GM18870 (cell line): ENCODE measurements at regions not wholly inside any gene's neighbourhood (a gene's known extent, or its start where the extent isn't known, plus 50 kb on each side); places are given as distances from the start of the nearest gene placed in this dataset.
"Not testable (repeated sequence)": the region's sequence is repeated elsewhere in the genome, so short reads cannot be mapped to it uniquely, and the experiment has no call there.

ENCODE experiments used
- ATAC-seq: cut with Tn5 transposase; IDR thresholded peaks from one replicate; pipeline ENCODE4 v1.9.1; 2021; ENCODE audit warnings: moderate library complexity; ENCODE audit not compliant: unreplicated experiment

DNA sequence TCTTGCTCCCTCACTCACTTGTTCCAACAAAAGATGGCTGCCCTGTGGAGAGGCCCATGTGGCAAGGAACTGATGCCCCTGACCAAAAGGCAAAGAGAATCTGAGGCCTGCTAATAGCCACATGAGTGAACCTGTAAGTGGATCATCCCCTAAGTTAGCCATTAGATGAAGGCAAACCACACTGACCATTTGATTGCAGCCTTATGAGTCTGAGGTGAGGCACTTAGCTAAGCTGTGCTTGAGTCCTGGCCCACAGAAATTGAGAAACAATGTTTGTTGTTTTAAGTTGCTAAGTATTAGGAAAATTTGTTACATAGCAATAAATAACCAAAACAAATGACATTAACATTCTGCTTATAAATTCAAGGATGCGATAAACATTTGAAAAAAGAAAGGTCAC is 100.1 kb upstream of the BET1 start:
- no peak for ATAC-seq

DNA sequence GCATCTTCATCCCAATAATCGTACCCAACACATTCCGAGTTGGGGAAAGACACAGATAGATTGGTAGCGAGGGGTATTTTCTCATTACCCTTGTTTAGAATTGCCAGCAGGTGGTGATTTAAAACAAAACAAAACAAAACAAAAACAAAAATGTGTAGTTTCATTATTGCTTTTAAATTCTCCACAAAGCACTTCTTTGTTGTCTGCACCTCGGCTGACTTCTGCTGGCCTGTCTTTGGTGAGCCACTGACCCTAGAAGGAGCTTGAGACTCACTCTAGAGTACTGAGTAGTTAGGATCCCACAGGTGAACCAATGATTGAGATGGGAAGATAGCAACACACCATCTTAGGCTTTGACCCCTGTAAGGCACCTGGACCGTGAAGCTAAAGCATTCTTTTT is 105.4 kb upstream of the BET1 start:
- ATAC-seq = no peak

DNA sequence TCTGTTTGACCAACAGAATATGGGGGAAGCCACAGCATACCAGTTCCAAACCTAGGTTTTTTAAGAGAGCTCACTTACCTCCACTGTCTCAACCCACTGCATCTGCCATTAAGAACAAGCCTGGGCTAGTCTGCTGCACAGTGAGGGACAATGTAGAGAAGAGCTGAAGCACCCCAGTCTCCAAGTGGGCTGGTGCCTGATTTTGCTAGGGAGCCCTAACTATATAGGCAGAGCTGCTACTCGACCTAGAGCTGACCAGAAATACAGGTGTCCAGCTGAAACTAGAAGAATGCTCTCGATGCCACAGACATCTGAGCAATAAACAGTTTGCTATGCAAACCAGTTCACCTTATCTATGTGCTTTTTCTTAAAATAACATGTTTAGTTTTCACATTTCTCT is 106.9 kb upstream of the BET1 start:
- peak; percentile 54 for ATAC-seq

DNA sequence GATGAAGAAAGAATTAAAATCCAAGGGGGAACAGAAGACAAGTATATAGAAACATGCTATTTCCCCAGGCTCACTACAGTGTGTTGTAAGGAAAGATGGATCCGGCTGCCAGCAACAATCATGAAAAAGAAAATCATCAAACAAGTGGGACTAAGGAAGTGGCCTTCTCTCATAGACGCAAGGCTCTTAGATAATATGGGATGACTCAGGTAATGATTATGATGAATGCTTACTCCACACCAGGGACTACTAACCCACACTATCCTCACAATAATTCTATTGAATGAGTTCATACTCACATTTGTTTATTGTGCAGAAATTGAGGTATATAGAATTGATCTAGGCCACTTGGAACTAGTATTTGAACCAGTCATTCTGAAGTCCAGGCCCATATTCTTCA is 111.2 kb upstream of the BET1 start:
- ATAC-seq = no peak

DNA sequence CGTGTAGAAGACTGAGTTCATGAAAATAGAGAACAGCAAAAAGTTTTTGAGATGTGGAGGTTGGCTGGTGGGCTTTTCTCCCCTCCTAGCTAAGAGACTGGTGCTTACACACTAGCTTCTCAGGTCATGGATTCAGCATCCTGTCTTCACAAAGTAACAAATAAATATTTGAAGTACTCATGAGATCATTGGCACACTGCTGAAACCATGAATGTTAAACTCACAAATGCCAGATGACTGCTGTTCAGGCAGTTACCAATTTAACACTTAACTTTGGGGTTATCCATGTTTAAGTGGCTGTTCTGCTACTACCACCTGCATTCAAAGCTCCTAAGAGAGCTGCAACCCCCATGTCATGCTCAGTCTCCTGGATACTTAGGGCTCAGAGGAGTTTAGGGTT is 119.0 kb upstream of the BET1 start:
- ATAC-seq = no peak

DNA sequence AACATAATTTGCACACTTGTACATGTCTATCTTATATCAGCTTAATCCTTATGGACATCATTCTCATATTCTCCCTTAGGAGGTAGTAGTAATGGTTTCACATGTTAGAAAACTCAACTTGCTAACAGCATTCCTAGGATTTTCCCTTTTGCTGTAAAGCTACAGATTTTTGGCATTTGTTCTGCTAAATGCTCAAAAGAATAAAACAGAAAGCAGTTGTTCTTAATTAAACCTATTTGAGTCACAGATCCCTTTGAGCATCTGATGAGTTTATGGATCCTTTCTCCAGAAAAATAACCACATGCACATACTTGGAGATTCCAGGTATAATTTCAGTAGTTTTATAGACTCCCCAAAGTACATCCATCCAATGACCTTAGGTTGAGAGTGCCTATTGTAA is 122.9 kb upstream of the BET1 start:
- ATAC-seq = no peak

DNA sequence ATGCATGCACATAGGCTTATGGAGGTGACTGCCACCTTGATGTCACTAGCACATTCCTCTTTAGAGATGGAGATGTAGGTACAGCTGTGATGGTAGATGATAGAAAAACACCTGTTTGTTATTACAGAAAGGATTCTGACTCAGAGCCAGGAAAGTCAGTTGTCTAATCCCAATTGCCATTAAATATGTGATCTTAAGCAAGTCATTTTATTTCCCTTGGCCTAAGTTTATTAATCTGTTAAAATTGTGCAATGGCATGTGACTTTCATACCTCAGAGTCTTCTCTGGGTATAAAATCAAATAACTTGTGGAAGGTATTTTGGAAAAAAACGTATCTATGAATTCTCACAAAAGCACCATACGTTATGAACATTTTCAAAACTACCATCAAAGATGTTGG is 123.9 kb upstream of the BET1 start:
- no peak for ATAC-seq

DNA sequence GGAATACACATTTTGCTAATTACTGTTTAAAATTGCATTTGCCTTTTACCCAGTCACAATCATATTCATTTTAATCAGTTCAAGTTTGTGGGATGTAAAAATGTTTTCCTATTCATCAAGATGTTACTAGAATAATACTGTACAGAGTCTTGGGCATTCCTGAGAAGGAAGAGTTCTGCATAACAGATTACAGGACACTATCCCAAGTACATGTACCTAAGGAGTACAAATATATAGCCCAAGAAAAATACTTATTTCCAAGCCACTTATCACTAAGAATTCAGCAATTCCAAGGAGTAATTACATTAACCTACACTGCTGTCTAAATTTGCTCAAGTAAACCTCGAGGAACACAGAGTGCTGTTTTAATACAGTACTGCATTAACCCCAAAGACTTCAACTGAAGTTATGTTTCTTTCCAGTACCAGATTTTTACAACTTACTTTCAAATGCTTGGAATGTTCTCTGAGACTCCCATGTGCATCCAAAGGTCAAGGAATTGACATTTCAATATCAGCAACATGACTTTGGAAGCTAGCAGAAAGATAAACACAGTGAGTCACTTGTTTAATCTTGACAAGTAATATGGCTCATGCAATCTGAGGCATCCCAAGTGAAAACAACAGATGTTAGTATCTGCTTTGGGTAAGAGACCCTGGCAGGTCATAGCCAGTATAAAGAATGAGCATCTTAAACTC is 125.4 kb upstream of the BET1 start:
- no peak for ATAC-seq

DNA sequence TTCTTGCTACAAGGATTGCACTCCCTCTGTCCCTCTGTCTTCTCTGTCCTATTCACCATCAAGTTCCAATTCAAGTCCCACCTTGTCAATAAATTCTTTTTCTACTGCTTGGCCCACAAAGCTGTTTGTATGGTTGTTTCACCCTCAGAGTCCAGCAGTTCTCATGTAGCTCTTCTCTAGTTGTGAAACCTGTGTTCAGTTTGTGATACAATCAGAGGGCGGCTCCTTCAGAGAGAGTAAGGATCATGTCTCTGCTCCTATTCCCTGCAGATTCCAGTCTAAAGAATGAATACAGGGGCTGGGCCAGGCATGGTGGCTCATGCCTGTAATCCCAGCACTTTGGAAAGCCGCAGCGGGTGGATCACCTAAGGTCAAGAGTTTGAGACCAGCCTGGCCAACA is 126.6 kb upstream of the BET1 start:
- ATAC-seq = no peak

DNA sequence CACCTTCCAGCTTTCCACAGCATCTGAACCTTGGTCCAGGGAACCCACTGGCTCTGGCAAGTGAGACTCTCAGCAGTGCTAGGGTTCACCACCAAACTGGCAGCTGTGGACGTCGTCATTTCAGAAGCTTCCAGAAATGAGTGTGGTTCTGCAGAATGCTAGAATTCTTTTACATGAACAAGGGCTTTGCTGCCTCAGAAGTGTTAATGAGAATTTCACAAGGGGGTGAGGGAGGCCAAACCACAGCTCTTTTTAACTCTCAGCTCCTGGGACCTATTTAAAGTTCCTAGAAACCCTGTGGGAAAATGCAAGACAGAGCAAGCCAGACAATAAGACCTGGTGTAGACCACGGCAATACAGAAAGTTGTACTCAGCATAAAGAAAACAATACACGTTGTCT is 129.3 kb upstream of the BET1 start:
- ATAC-seq = peak; percentile 80

DNA sequence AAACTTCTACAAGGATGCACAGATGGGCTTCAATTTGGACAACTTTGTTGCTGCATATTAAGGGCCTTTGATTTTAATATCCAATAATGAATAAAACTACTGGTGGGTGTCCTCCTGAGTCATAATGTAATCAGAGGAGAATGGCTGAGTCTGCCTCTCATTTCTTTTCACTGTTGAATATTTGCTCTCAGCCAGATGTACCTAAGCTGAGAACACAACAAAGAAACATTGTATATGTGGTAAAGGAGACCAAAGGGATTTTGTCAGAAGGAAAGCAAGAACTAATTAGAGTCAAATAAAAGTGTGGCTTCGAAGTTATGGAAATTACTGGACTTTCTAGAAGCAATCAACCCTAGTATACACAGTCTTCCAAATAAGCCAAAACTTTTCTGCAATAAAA is 131.0 kb upstream of the BET1 start:
- ATAC-seq = no peak

DNA sequence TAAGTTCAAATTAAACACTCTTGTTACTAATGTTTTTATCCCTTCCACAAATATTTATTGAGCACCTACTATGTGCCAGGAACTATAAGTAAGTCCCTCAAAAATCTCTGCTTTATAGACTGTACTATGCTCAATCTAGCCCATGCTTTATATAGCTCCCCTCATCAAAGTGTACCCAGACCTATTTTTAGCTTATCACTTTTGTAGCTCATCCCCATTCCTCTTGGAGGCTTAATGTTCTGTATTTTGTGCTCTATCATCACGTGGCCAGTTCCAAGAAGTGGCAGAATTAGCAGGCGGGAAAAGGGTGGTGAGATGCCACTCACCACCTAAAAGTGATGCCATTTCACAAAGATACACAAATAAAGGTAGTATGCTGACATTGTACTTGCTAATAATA is 138.1 kb upstream of the BET1 start:
- ATAC-seq = no peak

DNA sequence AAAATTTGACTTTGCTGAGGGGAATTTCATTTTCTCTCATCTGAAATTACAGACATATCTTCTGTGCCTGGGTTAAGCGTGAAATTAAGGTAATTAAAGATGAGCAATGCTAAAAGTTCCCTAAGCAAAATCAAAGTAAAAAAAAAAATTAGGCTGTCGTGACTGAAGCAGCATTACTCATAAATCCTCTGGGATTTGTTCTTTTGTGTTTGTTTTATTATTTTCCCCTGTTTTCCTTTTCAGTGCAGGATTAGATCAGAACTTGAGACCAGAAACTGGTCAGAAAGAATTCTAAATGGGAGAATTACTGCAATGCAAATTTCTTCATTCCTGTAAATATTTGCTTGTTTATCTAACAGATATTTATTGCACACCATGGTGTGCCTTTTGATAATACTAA is 141.4 kb upstream of the BET1 start:
- no peak for ATAC-seq

DNA sequence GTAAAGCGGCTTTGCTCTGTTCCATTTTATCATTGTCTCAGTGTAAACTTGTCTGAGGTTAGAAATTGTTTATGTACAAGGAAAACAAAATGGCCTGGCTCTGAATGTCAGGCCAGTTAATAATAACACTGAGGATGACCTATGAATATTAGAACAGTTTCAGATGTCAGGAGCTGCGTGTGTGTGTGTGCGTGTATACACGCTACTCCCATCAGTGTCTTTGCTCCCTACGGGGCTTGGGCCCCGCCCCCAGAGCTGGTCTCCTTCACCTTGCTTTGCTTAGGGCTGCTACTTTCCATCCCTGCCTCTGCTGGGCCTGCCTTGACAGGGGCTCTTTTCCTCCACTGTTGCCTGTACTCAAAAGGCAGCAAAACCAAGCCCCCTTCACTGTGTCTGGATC is 142.3 kb upstream of the BET1 start:
- ATAC-seq = no peak

DNA sequence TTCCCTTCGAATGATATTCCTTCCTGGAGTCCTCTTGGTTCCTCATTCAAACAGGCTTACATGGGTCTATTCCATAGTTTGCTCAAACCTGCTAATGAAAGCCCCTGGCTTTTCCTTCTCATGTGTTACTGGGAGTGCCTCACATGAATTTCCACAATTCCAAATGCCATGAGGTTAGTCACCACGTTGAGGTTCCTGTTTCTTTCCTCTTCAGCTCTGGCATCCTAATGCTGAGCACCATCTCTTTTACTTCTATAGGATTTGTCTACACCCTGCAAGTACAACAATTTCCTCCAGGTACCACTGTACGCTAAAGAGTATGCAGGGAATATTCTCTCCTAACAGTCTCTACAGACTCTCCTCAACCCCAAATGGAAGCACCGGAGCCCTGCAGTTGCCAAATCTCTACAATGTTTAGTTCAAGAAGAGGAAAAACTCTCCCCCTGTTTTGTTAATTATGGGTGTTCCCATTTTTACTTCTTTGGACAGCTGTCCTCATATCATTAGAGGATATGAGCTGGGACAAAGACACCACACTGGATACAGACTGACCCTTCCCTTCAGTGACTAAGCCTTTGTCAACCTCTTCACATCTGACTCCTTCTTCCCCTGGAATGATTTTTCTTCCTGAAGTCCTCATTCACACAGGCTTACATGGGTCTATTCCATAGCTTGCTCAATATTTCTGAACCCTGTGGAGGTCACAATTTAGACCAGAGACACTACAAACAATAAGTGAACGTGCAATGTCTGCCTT is 145.8 kb upstream of the BET1 start:
- no peak for ATAC-seq

DNA sequence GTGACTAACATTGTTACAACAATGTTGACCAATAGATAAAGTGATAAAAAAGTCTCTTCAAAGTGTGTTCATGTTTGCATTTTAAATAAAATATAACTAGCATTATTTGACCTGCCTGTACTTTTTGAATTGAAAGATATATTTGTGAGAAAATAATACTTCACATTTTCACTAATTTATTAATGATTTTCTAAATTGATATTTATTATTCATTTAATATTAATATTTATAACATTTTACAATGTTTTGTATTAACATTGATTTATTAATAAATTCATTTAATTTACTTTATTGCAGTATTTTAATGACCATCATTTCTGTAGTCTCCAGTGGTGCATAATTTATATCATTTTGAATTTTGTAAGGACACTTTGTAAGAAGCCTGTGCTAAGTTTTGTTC is 150.0 kb upstream of the BET1 start:
- no peak for ATAC-seq

DNA sequence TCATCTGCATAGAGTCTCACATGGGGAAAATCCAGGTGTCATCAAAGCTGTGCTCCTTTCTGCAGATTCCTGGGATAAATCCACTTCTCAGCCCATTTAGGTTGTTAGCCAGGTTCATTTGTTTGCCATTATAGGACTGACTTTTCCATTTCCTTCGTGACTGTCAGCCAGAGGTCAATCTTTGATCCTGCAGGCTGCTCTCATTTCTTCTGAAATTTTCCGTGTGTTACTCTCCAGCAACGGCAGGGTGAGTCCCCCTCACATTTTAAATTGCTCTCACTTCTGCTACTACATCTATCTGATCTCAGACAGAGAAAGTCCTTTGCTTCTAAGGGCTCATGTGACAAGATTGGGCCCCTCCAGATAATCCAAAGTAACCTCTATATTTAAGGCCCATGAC is 150.7 kb upstream of the BET1 start:
- ATAC-seq = no peak

DNA sequence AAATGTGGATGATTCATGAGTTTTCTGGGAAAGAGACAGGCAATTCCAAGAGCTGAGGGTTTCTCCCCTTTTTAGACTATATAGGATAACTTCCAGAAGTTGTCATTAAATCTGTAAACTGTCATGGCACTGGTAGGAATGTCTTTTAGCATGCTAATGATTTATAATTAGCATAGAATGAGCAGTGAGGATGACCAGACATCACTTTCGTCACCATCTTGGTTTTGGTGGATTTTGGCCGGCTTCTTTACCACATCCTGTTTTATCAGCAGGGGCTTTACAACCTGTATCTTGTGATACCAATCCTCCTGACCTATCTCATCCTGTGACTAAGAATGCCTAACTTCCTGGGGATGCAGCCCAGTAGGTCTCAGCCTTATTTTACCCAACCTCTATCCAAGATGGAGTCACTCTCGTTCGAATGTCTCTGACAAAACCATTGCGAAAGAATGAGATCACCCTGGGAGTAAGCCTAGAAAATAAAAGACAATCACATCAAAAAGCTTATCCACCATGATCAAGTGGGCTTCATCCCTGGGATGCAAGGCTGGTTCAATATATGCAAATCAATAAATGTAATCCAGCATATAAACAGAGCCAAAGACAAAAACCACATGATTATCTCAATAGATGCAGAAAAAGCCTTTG is 153.6 kb upstream of the BET1 start:
- not testable (repeated sequence) for ATAC-seq

DNA sequence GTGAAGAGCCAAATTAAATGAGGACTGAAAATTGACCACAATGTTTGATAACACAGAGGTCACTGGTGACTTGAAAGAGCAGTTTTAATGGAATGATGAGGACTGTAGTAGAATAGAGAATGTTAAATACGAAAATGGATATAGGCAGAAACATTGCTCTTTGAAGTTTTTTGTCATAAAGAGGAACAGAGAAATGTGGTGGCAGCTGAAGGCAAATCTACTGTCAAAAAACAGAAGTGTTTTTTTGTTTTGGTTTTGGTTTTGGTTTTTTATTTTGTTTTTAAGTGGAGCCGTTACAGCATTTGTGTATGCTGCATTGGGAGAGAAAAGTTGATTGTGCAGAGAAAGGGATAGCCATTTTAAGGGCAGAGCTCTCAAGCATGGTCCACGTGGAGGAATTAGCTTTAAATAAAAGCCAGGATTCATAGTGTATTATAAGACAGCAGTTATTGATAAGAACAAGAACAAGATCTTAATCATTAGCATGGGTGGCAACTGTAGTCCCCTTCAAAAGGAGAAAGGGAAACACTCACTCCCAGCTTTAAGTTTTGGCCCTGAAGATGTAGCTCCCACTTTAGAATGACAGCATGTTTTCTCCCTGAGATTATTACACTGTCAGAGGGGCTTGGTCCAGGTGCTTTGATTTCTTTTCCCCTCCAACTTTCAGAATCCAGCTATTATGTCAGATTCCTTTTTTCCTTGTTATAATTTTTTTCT is 156.7 kb upstream of the BET1 start:
- ATAC-seq = peak; percentile 100

DNA sequence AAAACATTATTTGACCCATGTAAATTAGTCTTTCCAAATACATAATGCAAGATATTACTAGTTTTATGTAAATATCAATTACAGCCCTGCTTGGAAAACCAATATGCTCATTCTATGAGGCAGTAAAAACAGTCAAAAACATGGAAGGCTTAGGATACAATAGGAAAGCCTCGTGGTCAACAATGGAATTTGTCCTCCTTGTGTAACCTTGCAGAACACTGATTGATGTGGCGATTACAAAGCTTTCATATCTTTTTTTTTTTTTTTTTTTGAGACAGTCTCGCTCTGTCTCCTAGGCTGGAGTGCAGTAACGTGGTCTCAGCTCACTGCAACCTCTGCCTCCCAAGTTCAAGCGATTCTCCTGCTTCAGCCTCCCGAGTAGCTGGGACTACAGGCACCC is 157.3 kb upstream of the BET1 start:
- ATAC-seq = no peak

DNA sequence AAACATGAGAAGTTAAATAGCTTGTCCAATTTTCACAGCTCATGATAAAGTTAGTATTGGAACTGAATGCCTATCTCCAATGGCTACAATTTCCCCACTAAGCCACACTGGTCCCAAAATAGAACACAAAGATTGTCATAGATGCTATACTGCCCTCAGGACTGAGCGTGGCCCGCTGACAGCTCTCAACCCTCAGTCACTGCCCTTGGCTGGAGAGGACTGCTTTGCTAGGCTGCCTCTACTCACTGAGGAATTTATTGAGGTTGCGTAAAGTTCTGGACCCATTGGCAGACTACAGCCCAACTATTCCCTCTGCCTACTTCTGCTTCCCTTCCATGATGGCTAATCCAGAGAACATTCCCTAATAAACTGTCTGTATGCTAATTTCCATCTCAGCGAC is 165.5 kb upstream of the BET1 start:
- ATAC-seq = no peak

DNA sequence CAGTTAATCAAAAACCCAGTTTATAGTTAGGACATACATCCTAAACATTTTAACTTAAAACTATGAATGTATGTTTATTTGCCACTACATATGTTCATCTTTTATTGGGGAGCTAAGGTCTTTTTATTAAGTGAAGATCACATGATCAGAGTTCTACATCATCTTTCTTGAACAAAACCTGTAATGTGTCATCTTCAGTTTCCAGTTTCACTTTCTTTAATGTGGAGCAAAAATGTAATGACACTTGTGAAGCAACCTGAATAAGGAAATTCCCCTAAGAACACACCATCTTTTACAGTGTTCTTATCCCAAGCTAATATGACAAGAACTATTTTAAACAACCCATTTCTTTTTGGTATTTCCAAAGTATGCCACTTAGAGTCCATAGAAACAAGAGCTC is 166.7 kb upstream of the BET1 start:
- ATAC-seq = peak; percentile 94
